HTR-8/SVneo (cell line): ENCODE measurements at regions not wholly inside any gene's neighbourhood (a gene's known extent, or its start where the extent isn't known, plus 50 kb on each side); places are given as distances from the start of the nearest gene placed in this dataset.
"Not testable (repeated sequence)": the region's sequence is repeated elsewhere in the genome, so short reads cannot be mapped to it uniquely, and the experiment has no call there.

Source experiments
- DNase-seq: peaks from one replicate; pipeline ENCODE4 v3.0.0; 2011; ENCODE audit warnings: low spot score, mixed read lengths; ENCODE audit not compliant: insufficient read length
- FAIRE-seq: peaks from 2 replicates; lab custom pipeline; 2011; peaks lifted over from hg19 to GRCh38; lab: Jason Lieb, UNC

GRCh38 chr6:40669343-40669742, 82.2 kb upstream of the LRFN2 start:
- FAIRE-seq (no peak), DNase-seq (no peak)

GRCh38 chr6:40668203-40668602, 81.0 kb upstream of the LRFN2 start:
- FAIRE-seq: no peak
- DNase-seq: no peak

DNA sequence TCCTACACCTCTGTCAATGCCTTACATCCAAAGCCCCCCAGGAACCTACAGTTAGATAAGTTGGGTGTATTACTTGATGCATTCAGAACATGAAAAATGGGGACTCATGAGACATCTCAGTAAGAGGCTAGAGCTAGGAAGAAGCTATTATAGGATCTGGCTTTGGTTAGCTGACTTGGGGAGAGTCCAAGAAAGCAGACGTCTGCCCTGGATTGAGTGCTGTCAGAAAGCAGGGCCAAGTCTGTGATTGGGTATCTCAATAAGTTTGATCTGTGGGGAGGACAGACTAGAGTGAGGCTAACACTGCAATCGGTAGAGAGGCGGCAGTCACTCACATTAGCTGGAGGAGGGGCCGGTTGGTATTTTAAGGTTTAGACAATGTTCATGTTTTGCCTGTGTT, 79.4 kb upstream of the LRFN2 start:
- FAIRE-seq: no peak
- no peak for DNase-seq

- FAIRE-seq (no peak), DNase-seq (no peak)
These were observed 74.6 kb upstream of the LRFN2 start for GRCh38 chr6:40661726-40662125.

DNA sequence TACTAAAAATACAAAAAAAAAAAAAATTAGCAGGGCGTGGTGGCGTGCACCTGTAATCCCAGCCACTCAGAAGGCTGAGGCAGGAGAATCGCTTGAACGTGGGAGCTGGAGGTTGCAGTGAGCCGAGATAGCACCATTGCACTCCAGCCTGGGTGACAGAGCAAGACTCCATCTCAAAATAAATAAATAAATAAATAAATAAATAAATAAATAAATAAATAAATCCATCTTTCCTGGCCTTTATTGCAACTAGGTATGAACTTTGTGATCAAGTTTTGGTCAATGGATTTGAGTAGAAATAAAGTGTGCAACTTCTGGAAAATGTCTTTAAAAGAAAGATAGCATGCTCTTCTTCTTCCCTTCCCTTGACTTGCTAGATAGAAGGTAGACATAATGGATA, 69.6 kb upstream of the LRFN2 start:
- not testable (repeated sequence) for FAIRE-seq, DNase-seq

DNA sequence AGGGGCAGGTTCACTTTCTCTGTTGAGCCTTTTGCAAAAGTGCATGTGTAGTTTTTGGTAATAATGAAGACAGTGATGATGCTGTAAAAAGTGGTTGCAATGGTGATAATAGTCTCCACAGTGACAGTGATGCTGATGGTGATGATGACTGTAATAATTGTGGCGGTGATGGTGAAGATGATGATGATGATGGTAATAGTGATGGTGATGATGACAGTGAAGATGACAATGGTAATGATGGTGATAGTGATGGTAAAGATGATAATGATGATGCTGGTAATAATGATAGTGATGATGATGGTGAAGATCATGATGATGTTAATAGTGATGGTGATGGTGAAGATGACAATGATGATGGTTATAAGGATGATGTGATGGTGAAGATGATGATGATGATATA, 67.7 kb upstream of the LRFN2 start:
- FAIRE-seq: peak; percentile 81
- DNase-seq: no peak

GRCh38 chr6:40645043-40645442, 57.9 kb upstream of the LRFN2 start:
- FAIRE-seq (no peak), DNase-seq (no peak)

GRCh38 chr6:40642837-40643236, 55.7 kb upstream of the LRFN2 start:
- no peak for FAIRE-seq
- no peak for DNase-seq

- no peak for DNase-seq
- no peak for FAIRE-seq
These were observed 55.0 kb upstream of the LRFN2 start for GRCh38 chr6:40642190-40642589.

DNA sequence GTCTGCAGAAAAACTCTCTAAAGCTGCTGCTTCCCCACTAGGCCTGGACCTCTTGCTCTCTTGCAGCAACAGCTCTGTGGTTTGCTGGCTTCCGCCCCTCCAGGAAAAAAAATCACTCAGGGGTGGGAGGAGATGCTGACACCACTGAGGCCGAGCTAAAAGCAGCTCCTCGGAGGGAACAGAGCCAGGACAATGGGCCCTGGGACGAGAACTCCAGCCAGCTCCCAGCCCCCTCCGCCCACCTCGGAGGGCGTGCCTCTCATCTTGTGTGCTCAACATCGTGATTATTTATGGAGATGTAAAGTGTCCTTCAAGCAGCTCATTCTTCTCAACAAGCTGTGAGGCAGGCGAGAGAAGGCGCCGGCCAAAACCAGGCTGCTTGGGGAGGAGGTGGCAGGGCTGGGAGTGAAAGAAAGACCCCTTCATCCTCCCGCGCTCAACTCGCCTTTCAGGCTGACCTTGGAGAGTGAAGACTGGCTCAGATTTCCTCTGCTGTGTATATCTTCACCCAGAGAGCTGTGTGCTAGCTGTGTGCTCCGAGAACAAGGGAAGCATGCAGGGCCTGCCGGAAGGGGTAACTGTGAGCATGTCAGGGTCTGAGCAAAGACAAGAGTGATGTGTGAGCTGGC, 53.5 kb upstream of the LRFN2 start:
- FAIRE-seq: no peak

More for the DNA sequence above, 53.5 kb upstream of the LRFN2 start:
- no peak for DNase-seq
